RWPE1 (cell line): ENCODE measurements at regions not wholly inside any gene's neighbourhood (a gene's known extent, or its start where the extent isn't known, plus 50 kb on each side); places are given as distances from the start of the nearest gene placed in this dataset.

ENCODE experiments used
- CTCF ChIA-PET: fragments of 350-600 bp; sonication (Branson Sonifier 250); formaldehyde crosslinking; extraction: SDS; loops from one replicate; lab custom pipeline; 2021; lab: Yijun Ruan, JAX
- POLR2A ChIA-PET: fragments of 400-600 bp; formaldehyde crosslinking; extraction: SDS; loops from one replicate; lab custom pipeline; 2020; ENCODE audit warnings: antibody characterized with exemption; ENCODE audit not compliant: low non-redundant PET; lab: Yijun Ruan, JAX
- DNase-seq: peaks from one replicate; pipeline ENCODE4 v3.0.0; 2012; ENCODE audit warnings: low spot score
- H3K27ac ChIP-seq: fragments of 450-650 bp; 2 replicates; pipeline ENCODE4 v1.5.1; 2017
- CTCF ChIP-seq: fragments of 450-650 bp; conservative IDR thresholded peaks from 2 replicates; pipeline ENCODE4 v1.5.1; 2017; ENCODE audit warnings: low read depth, mild to moderate bottlenecking

GRCh38 chr15:88315221-88315878, 58.8 kb upstream of the NTRK3 start:
- no peak for DNase-seq
- ChIA-PET CTCF (no interaction called here), POLR2A (no interaction called here)
- TF ChIP-seq CTCF = no peak
- H3K27ac ChIP-seq = no peak overlapping the region

- DNase-seq = no peak
- CTCF ChIA-PET = interaction anchor here (0.6 kb wide), 1 partner anchor 80 kb away, joined by 3 read pairs; no protein-coding TSS in a partner anchor
- H3K27ac ChIP-seq = no peak overlapping the region
- POLR2A ChIA-PET = no interaction called here
- no peak for TF ChIP-seq CTCF
These were observed 56.5 kb upstream of the NTRK3 start for GRCh38 chr15:88312941-88313579.

- TF ChIP-seq CTCF = no peak
- POLR2A ChIA-PET = no interaction called here
- no peak for DNase-seq
- CTCF ChIA-PET = interaction anchor here (0.7 kb wide), 1 partner anchor 1621 kb away, joined by 4 read pairs; no protein-coding TSS in a partner anchor
- H3K27ac ChIP-seq = no peak overlapping the region
These were observed 52.8 kb upstream of the NTRK3 start for GRCh38 chr15:88309363-88309762.

- TF ChIP-seq CTCF = no peak
- ChIA-PET POLR2A (interaction anchor here (0.5 kb wide), 1 partner anchor 54 kb away, joined by 3 read pairs; no protein-coding TSS in a partner anchor), CTCF (interaction anchor here (0.7 kb wide), 1 partner anchor 39 kb away, joined by 3 read pairs; no protein-coding TSS in a partner anchor)
- no peak overlapping the region for H3K27ac ChIP-seq
- no peak for DNase-seq
These were observed 50.8 kb upstream of the NTRK3 start for GRCh38 chr15:88307344-88307743.
